Muscle of leg (tissue), 3 donors: ENCODE measurements at regions not wholly inside any gene's neighbourhood (a gene's known extent, or its start where the extent isn't known, plus 50 kb on each side); places are given as distances from the start of the nearest gene placed in this dataset.

Source experiments
- DNase-seq: peaks from one replicate; pipeline ENCODE4 v3.0.0; 2013
- H3K27ac ChIP-seq: one replicate; pipeline ENCODE4 v1.5.1; 2013; ENCODE audit warnings: mild to moderate bottlenecking, low read length, control low read depth
- H3K27me3 ChIP-seq: one replicate; pipeline ENCODE4 v1.6.1; 2013; ENCODE audit warnings: low read length; ENCODE audit not compliant: control insufficient read depth, insufficient read depth
- H3K36me3 ChIP-seq: one replicate; pipeline ENCODE4 v1.6.1; 2013; ENCODE audit warnings: low read length; ENCODE audit not compliant: control insufficient read depth, insufficient read depth
- H3K4me1 ChIP-seq: one replicate; pipeline ENCODE4 v1.6.1; 2013; ENCODE audit warnings: low read length; ENCODE audit not compliant: control insufficient read depth, insufficient read depth
- H3K4me3 ChIP-seq: one replicate; pipeline ENCODE4 v1.5.1; 2013; ENCODE audit warnings: low read length, control low read depth
- H3K9me3 ChIP-seq: replicated peaks from 2 replicates; pipeline ENCODE4 v1.6.1; 2013; ENCODE audit warnings: low read depth, low read length; ENCODE audit not compliant: control insufficient read depth
- WGBS: methylation state at CpG from one replicate; pipeline ENCODE4 v1.1.5; 2013; ENCODE audit warnings: missing lambda C conversion rate; ENCODE audit not compliant: insufficient coverage; 5-methylcytosine and 5-hydroxymethylcytosine counted together

GRCh38 chr7:68295386-68295785, 1298.8 kb downstream of the TYW1 start:
- Histone ChIP-seq H3K27ac (no peak overlapping the region), H3K9me3 (no peaks in the 10 kb centered on the region), H3K4me3 (no peak overlapping the region), H3K36me3 (no peaks in the 10 kb centered on the region), H3K4me1 (no peaks in the 10 kb centered on the region), H3K27me3 (no peaks in the 10 kb centered on the region)
- no peak for DNase-seq
- WGBS, result no CpG with 5 or more reads among the region's 4 CpGs

GRCh38 chr7:68304536-68304935, 1293.7 kb upstream of the AUTS2 start:
- no CpG with 5 or more reads among the region's 2 CpGs for WGBS
- Histone ChIP-seq H3K36me3 (no peaks in the 10 kb centered on the region), H3K27ac (no peak overlapping the region), H3K9me3 (no peaks in the 10 kb centered on the region), H3K4me3 (no peak overlapping the region), H3K27me3 (no peaks in the 10 kb centered on the region), H3K4me1 (no peaks in the 10 kb centered on the region)
- DNase-seq, result no peak

GRCh38 chr7:68306692-68307107, 1291.6 kb upstream of the AUTS2 start:
- no peak for DNase-seq
- H3K27ac ChIP-seq, result no peak overlapping the region
- no peaks in the 10 kb centered on the region for H3K9me3 ChIP-seq
- no peak overlapping the region for H3K4me3 ChIP-seq
- WGBS, result 38% methylated on average over 2 of the region's 3 CpGs
- no peaks in the 10 kb centered on the region for H3K27me3 ChIP-seq
- no peaks in the 10 kb centered on the region for H3K36me3 ChIP-seq
- H3K4me1 ChIP-seq, result no peaks in the 10 kb centered on the region

GRCh38 chr7:68309271-68309670, 1289.0 kb upstream of the AUTS2 start:
- Histone ChIP-seq H3K27ac (no peak overlapping the region), H3K4me1 (no peaks in the 10 kb centered on the region), H3K9me3 (no peaks in the 10 kb centered on the region), H3K27me3 (no peaks in the 10 kb centered on the region), H3K4me3 (no peak overlapping the region), H3K36me3 (no peaks in the 10 kb centered on the region)
- 81% methylated on average over 2 of the region's 2 CpGs for WGBS
- DNase-seq, result no peak

- Histone ChIP-seq H3K9me3 (no peaks in the 10 kb centered on the region), H3K4me3 (no peak overlapping the region), H3K4me1 (no peaks in the 10 kb centered on the region), H3K27me3 (no peaks in the 10 kb centered on the region), H3K36me3 (no peaks in the 10 kb centered on the region), H3K27ac (no peak overlapping the region)
- DNase-seq, result no peak
- 63% methylated on average over 3 of the region's 6 CpGs for WGBS
Observed at GRCh38 chr7:68309806-68310205, 1288.5 kb upstream of the AUTS2 start.

GRCh38 chr7:68311958-68312357, 1286.3 kb upstream of the AUTS2 start:
- Histone ChIP-seq H3K36me3 (no peaks in the 10 kb centered on the region), H3K9me3 (no peaks in the 10 kb centered on the region), H3K27ac (no peak overlapping the region), H3K4me3 (no peak overlapping the region), H3K4me1 (no peaks in the 10 kb centered on the region), H3K27me3 (no peaks in the 10 kb centered on the region)
- no peak for DNase-seq
- WGBS, result 94% methylated on average over 2 of the region's 6 CpGs

- WGBS, result no CpG with 5 or more reads among the region's 4 CpGs
- no peaks in the 10 kb centered on the region for H3K36me3 ChIP-seq
- no peaks in the 10 kb centered on the region for H3K27me3 ChIP-seq
- peaks cover 3% of the 10 kb centered on the region for H3K4me1 ChIP-seq
- no peak overlapping the region for H3K4me3 ChIP-seq
- no peaks in the 10 kb centered on the region for H3K9me3 ChIP-seq
- no peak for DNase-seq
- H3K27ac ChIP-seq, result no peak overlapping the region
Observed at GRCh38 chr7:68313806-68314205, 1284.5 kb upstream of the AUTS2 start.

- Histone ChIP-seq H3K9me3 (no peaks in the 10 kb centered on the region), H3K27ac (no peak overlapping the region), H3K27me3 (no peaks in the 10 kb centered on the region), H3K36me3 (no peaks in the 10 kb centered on the region), H3K4me1 (peaks cover 3% of the 10 kb centered on the region), H3K4me3 (no peak overlapping the region)
- WGBS, result 37% methylated on average over 8 of the region's 8 CpGs
- DNase-seq, result peak; percentile 13
Observed at GRCh38 chr7:68314208-68314607, 1284.1 kb upstream of the AUTS2 start.

- no peak overlapping the region for H3K27ac ChIP-seq
- H3K4me1 ChIP-seq, result peaks cover 19% of the 10 kb centered on the region
- no peaks in the 10 kb centered on the region for H3K27me3 ChIP-seq
- DNase-seq, result no peak
- H3K9me3 ChIP-seq, result no peaks in the 10 kb centered on the region
- H3K4me3 ChIP-seq, result no peak overlapping the region
- WGBS, result no CpG with 5 or more reads among the region's 3 CpGs
- no peaks in the 10 kb centered on the region for H3K36me3 ChIP-seq
Observed at GRCh38 chr7:68317476-68317875, 1280.8 kb upstream of the AUTS2 start.

- Histone ChIP-seq H3K27me3 (no peaks in the 10 kb centered on the region), H3K4me3 (no peak overlapping the region), H3K9me3 (no peaks in the 10 kb centered on the region), H3K27ac (no peak overlapping the region), H3K36me3 (no peaks in the 10 kb centered on the region), H3K4me1 (peaks cover 29% of the 10 kb centered on the region)
- DNase-seq, result no peak
Observed at GRCh38 chr7:68319061-68319460, 1279.2 kb upstream of the AUTS2 start.

- Histone ChIP-seq H3K9me3 (no peaks in the 10 kb centered on the region), H3K27ac (peak overlapping the region; percentile 86), H3K36me3 (no peaks in the 10 kb centered on the region), H3K4me1 (peaks cover 29% of the 10 kb centered on the region), H3K4me3 (no peak overlapping the region), H3K27me3 (no peaks in the 10 kb centered on the region)
- peak; percentile 94 for DNase-seq
- WGBS, result 16% methylated on average over 4 of the region's 4 CpGs
Observed at GRCh38 chr7:68321076-68321639, 1277.1 kb upstream of the AUTS2 start.
